ENCODE measurements at regions not wholly inside any gene's neighbourhood (a gene's known extent, or its start where the extent isn't known, plus 50 kb on each side); places are given as distances from the start of the nearest gene placed in this dataset.

DNA sequence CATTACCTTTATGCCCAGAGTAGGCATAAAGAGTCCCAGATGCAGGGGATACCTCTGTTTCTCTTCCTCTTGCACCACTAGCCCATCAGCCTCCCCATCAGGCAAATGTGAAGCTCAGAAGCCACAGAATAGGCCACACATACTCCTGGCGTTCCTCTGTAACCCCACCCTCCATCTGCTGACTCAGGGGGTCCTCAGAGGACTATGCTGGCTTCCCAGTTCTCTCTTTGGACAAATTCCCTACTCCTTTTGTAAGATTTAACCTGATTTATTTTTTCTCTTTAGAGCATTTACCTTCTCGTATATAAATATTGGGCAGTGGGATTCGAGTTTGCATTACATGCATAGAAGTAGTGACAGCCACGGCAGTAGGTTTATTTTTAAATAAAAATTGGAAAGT lies 262.3 kb upstream of the CADM1 start:
- DNase-seq (ENCODE audit: low read depth), result no peak

DNA sequence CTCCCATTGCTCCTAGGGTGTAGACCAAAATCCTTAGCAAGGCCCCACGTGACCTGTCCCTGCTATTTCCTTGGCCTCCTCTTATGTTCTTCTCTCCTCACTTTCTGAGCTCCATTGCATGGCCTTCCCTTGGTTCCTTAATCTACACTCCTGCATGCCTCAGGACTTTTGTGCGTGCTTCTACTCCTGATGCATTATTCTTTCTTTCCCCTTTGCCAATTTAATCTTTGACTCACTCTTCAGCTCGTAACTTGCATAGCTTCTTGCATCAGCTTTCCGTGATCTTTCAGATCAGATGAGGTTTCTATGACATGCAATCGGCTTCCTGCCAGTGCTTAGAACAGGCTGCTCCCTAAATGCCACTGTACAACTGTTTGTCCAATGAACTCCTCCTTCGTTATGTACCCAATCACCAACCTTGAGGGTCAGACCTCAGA lies 261.6 kb upstream of the CADM1 start:
- no peak for DNase-seq (ENCODE audit: low read depth)

DNA sequence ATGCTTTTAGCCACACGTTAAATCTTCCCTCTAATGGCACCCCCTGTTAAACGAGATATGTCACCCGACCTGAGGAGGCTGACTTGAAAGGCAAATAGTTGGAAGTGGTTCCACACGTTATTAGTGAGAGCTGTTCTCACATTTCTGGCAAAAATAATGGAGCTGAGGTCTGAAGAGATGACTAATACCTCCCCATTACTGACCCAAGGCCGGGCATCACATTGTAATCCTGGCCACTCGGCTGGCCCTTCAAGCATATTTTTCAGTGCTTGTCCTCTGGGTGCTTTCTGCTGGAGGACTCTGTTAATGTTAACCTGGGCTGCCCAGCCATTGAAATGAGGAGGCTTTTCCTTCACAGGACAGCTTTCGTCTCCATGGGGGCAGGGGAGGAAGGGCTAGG lies 260.0 kb upstream of the CADM1 start:
- DNase-seq (ENCODE audit: low read depth), result no peak

DNA sequence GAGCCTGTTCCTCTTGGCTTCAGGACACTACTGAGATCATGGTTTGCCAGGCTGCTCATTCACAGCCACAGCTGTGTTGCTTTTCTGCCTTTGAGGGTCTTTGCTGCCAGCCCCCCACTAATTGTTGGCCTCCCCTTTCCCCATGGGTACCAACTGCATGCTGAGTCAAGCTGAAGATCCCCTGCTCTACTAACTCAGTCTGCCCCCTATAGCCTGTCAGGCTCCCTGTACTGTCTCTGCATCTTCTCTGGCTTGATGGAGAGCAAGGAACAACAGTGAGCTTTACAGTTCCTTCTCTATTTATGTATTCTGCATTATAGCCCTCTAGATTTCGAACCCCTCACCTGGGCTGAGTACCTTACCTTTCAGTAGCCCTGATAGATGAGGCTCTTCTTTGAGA lies 257.6 kb upstream of the CADM1 start:
- DNase-seq (ENCODE audit: low read depth), result no peak

DNA sequence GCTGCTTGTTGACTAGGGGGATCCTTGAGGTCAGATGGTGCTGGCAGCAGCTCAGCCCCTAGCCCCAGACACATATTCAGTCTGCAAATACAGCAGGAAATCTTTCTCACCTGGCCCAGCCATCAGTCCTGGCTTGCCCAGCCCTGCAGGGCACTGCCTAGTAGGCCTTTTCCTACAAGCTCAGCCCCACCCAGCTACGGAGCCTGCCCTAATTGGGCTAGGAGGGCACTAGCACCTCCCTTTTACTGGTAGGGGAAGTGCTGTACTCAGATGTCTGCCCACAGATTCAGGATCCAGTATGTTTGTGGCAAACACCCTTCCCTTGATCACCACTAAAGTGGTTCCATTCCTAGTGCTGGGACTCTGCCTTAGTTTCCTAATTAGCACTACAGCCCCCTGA lies 257.1 kb upstream of the CADM1 start:
- DNase-seq (ENCODE audit: low read depth), result no peak

DNA sequence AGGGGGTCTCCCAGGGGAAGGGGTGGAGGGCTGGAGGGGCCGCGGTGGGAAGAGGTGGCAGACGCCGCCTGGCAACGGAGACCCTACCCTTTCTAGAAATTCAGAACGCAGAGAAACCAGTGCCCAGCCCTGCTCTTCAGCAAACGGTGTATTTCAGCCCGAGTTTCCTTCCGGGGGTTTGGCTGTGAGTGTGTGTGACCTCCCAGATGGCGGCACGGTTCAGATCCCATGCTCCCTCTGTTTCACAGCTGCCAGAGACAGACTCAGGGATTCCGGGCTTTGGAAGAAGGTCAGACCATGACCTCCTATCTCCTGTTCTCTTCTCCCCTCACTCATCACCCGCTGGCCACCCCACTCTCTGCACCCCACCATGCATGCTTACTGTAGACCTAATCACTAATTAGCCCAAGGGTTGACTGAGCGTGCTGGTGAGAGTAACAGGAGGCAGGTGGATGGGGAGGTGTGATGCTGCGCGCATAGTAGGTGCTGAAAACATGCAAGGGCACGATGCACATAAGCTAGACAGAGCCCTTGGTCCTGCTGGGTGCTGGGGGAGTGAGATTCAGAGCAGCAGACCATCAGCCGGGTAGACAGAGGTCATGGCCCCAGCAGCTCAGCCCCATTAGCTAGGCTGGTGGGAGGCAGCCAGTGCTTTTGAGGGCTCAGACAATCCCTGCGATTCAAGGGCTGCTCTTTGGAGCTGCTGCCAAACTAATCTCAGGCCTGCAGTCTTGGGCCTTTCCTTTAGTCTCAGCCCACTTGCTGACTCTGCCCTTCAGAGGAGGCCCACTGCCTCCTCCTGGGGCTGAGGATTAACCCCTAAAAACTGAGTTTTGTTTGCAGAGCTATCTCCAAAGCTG lies 256.5 kb upstream of the CADM1 start:
- no peak for DNase-seq (ENCODE audit: low read depth)

DNA sequence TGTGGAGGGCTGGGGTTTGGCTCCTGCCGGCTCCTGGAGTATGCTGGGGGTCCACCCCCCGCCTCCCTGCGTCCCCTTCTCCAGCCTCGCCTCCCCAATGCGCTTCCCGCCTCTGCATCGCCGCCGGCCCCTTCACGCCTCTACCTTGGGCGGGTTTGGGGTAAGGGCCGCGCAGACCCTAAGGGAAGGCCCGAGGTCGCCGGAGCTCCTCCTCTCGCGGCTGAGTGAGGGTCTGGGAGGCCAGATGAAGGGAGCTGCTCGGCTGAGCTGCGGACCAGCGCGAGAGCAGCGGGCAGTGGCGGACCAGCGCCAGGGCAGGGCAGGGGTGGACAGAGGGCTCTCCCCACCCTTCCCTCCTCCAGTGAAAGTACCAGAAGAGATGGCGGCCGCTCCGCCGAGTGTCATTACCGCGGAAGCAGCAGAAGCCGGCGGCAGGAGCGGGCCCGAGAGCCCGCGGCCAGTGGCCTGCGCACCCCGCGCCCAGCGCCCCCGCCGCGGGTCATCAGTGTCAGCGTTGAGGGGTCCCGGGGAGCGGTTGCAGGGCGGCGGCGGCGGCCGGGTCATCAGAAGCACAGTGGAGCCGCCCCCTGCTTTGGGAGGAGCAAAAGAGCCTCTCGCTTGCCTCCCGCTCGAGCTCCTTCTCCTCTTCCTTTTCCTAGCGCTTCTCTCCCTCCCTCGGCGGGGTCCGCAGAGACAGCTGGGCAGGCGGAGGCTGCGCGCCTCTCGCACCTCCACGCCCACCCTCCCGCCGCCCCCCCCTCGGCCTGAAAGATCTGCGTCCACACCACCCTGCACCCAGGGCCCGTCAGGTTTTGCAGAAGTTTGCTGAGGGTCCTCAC lies 255.6 kb upstream of the CADM1 start:
- no peak for DNase-seq (ENCODE audit: low read depth)

DNA sequence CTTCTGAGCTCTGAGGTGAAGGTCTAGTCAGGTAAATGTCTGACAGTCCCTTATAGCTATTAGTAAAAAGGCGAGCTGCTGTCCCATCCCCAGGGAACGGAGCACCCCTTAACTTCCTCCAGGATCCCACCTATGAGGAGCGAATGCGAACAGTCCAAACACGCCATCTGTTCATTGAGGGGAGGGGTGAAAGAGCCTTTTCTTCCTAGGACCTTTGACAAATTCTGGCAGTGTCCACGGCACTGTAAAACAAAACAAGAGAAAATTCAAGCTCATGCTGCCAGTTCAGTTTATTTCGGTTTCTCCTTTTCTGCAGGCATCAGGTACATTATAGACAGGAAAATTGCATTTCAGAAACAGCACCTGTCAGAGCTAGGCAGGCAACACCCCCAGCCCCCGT lies 253.8 kb upstream of the CADM1 start:
- DNase-seq (ENCODE audit: low read depth), result no peak

DNA sequence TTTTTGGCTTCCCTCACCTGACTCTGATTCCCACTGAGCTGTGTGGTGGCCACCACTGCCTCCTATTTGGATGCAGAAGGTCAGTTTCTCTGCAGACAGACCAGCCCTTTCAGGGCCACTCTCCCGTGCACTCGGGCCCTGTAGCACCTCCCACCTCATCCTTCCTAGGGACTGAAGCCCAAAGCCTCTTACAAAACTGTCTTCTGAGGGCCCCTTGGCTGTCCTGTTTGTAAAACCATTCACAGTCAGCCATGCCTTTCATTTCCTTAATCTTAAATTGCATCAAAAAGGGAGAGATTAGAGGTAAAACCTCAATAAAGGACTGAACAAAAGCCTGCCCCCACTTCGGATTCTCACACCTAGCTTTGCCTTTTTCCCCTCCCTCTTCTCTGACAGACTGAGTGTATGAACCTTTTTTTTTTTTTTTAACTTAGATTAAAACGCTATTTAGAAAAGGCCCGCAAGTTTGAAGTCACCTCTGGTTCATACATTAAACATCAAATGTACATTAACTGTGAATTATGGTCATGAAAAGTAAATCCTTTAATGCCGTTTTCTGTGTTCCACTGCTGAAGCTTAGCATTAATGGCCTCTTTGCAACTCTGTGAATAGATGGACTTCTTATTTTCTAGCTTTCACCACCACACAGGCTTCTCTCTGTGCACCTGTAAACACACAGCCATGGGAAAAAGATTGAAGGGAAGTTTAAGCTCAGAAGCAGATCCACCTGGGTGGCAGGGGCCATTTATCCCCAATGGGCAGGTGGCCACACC lies 247.2 kb upstream of the CADM1 start:
- DNase-seq (ENCODE audit: low read depth), result no peak

DNA sequence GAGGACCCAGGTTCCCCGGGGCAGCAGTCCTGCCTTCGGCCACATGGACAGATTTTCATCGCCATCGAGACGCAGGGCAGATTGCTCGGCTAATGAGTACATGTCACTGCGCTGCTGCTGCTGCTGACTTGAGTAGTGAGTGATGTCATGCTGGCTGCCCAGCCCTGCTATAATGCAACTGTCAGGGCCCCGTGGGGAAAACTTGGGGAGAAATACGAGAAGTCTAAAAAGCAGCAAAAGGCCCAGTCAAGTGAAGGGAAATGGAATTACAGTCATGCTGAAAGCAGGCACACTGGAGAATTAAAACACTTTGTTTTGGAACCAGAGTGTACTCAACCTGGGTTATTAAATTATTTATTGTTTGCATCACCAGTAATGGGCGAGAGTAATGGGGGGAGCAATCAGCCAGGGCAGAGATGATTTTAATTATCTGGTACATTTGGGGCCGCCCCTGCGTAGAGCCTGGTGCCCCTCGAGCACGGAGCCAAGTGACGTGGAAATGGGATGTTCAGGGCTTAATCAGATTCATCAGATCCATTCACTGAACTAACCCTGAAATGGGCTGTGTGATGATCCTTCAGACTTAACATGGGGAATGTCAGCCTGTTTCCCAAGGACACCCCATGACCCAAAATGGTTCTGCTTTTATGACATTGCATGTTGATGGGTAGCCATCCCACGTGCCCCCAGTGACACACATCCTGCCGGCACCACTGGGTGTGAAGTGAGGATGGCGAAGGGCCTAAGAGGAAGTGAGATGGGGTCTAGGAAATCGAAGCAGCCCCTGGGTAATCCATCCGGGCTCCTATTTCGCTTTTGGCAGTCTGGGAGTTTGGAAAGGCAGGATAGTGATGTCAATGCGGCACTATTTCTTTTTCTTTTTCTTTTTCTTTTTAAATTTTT lies 241.6 kb upstream of the CADM1 start:
- no peak for DNase-seq (ENCODE audit: low read depth)

DNA sequence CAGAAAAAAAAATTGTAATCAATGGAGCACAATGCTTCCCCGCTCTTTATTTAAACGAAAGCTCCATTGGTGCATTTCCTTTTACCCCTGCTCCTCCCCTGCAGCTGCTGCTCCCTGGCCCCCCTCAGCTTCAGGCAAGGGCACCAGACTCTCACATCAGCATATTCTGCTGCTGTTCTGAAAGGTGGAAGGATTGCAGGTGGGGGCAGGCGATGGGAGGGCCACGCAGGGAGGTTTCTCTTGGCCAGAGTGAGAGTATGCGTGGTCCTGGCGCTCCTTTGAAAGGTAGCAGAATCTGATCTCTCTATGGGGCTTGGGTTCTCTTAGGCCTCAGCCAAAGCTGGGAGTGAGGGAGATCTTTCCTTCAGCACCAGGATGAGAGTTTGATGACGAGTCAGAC lies 240.9 kb upstream of the CADM1 start:
- no peak for DNase-seq (ENCODE audit: low read depth)

DNA sequence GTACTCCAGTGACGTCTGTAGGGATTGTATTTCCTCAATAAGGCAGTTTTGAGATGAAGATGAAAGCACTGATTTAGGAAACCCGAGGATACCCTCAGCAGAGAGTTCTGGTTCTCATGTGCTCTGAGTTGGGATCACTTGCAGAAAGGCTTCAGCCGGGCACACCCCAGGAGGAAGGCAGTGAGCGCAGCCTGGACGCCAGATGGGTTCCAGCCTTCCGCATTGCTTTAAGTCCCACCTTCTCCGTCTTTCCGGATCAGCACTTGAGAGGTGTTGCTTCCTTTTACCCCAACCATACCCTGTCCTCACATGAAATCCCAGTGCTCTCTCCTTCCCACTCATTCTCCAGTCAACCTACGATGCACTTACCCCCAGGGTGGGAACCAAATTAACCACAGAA lies 239.5 kb upstream of the CADM1 start:
- no peak for DNase-seq (ENCODE audit: low read depth)

DNA sequence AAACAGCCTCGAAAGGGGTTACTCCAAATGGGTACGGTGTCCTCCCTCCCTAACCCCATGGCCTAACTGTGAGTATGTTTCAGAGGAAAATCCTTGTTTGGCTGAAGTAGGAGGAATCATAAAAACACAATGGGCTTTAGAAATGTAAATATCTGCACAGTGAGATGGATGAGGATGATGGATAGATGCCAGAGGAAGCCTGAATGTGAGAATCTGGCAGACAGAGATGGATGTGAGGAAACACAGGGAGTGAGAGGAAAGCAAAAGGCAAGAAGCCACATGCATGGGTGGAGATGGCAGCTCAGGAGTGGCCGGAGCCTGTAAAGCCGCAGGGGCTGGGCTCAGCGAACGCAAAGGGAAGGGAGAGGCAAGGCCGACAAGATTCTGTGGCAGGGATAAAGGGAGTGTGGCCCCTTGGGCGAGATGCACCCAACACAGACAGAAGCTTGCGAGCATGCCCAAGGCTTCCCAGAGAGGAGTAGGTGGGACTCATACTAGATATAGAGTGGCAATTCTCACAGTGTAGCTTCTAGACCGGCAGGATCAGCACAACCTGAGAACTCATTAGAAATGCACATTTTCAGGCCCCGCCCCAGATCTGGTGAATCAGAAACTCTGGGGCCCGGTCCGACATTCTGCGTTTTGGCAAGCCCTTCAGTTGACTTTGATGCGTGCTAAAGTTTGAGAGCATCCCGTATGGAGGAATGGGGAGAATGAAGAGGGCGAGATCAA lies 237.3 kb upstream of the CADM1 start:
- DNase-seq (ENCODE audit: low read depth), result no peak

DNA sequence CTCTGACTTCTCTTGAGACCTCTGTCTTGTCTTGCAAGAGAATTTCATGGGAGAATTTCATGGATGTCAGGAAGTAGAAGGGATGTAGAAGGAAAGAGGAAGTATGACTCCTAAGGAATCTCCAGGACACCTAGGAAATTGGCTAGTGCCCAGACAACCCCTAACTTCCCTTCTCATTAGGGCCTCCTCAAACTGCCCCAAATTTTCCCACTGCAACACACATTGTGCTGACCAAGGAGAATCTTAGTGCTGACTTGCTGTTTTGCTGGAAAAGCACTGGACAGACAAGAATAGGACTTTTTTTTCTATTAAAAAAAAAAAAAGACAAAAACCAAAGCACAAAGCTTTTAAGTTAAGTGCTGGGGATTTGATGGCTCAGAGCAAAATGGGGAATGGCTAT lies 236.1 kb upstream of the CADM1 start:
- no peak for DNase-seq (ENCODE audit: low read depth)

DNA sequence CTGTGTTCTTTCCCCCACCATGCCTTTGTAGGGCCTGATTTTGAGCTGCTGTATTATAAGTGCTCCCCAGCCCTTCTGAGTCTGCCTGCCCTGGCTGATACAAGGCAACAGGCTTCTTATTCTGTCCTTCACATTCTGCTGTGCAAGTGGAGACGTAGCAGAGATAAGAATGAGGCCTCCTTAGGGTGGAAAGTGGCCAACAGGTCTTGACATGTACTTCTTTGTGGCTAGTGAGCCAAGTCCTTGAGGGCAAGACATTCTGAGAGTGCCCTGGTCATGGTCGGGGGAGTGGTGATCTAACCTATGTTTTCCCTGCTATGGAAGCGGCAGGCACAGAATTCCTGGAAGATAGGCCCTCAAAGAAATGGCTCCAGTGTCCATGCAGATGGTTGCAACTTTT lies 235.7 kb upstream of the CADM1 start:
- no peak for DNase-seq (ENCODE audit: low read depth)

DNA sequence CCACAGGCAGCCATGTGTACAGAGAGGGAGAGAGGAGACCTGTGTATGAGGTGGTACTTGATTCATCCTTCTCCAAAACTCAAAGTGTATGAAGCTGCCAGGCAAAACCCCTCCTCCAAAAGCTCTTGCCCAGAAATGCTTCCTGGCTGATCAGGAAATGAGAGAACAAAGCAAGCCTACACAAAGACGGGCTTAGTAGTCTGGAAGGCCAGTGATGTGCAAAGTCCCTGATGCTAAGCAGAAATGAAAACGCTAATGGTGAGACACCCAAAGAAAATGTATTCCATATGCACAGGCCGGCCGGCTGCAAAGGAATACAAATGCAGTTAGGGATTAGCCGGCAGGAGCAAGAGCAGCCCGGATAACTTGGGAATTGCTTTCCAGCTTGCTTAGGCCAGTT lies 234.9 kb upstream of the CADM1 start:
- no peak for DNase-seq (ENCODE audit: low read depth)

DNA sequence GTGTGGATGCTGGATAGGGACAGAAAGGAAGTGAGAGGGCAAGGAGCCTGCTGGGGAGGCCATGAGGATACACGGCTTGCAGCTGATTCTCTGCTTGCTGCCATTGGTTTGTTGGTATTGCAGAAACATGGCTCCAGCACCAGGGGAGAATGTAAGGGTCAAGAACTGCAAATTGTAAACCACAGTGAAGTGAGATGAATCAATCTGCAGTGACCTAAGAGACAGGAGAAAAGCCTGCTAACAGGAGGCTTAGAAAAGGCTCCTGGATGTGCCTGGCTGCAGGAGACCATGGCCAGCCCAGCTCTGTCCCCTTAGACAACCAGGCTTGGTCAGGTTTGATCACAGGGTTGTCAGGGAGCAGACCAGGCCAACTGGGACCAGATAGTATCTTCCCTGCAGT lies 233.7 kb upstream of the CADM1 start:
- no peak for DNase-seq (ENCODE audit: low read depth)

DNA sequence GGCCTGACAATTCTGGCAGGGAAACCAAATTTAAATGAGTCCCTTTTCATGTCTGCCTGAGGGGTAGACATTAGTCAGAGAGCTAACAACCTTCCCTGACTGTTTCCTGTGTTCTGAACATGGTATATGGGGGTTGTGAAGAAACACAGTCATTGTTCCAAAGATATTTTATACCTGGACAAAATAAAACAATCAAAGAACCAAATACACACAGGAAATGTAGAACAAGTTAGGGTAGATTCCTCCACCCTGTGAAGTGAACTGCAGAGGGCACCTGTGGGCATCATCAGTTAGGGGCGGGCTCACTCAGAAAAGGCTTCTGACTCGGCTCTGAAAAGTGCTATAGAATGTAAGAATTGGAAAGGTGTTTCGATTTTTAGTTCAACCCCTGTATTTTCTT lies 231.9 kb upstream of the CADM1 start:
- DNase-seq (ENCODE audit: low read depth), result no peak

DNA sequence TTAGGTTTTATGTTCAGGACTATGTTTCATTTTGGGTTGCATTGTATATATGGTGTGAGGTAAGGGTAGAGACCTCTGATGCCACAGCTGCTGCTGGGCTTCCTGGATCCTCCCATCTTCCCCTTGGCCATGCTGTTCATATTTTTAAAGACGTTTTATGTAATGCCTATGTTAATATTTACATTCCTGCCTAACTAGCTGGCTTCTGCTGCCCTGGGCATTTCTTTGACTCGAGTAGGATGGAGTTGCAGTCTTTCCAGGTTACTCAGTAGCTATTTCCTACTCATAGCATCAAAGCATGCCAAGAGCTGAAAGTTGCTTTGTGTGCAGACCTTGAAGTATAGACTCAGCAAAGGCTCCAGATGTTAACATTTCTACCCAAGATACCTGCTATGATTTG lies 220.5 kb upstream of the CADM1 start:
- DNase-seq (ENCODE audit: low read depth), result no peak

DNA sequence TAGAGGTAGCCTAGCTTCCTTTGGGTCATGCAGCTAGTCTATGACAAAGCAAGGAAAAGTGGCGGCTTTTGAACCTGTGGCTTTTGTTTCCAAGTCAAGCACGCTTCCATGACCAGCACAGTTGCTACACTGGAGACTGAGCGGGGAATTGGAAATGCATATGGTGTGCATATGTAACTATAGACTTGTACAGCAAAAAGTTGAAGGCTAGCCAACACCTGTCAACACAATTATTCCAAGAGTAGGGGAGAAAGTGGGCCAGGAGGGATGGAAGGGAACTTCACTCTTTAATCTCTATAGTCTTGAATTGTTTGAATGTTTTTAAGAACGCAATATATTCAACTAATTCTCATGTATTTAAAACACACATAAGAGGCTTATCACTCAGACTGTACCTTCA lies 218.5 kb upstream of the CADM1 start:
- no peak for DNase-seq (ENCODE audit: low read depth)

Measured in T-helper 22 cell (primary cell).